Activated B cell treated with CpG ODN at 0.5 μM for 24 hours (primary cell): ENCODE measurements at regions not wholly inside any gene's neighbourhood (a gene's known extent, or its start where the extent isn't known, plus 50 kb on each side); places are given as distances from the start of the nearest gene placed in this dataset.

Source experiments
- ATAC-seq: fragments of 200-7000 bp; cut with Tn5 transposase; one replicate; pipeline ENCODE4 v1.10.0; 2021; ENCODE audit warnings: low read depth, mild to moderate bottlenecking, moderate library complexity
- CTCF ChIA-PET: fragments of 350-600 bp; sonication (Branson Sonifier 250); formaldehyde crosslinking; loops from one replicate; lab custom pipeline; 2021; ENCODE audit warnings: antibody characterized with exemption; lab: Charles Lee
- POLR2A ChIA-PET: fragments of 350-600 bp; sonication (Branson Sonifier 250); formaldehyde crosslinking; loops from one replicate; lab custom pipeline; 2021; ENCODE audit warnings: antibody characterized with exemption; lab: Charles Lee
- DNase-seq: peaks from one replicate; pipeline ENCODE4 v3.0.0; 2022
- H3K27ac Mint-ChIP-seq: one replicate; pipeline ENCODE4 v1.8.0; 2020; ENCODE audit warnings: mixed read lengths
- H3K27me3 Mint-ChIP-seq: one replicate; pipeline ENCODE4 v1.8.0; 2021; ENCODE audit warnings: mixed read lengths
- H3K36me3 Mint-ChIP-seq: one replicate; pipeline ENCODE4 v1.8.0; 2021; ENCODE audit warnings: low read depth, mixed read lengths
- H3K4me1 Mint-ChIP-seq: one replicate; pipeline ENCODE4 v1.8.0; 2021; ENCODE audit warnings: mixed read lengths
- H3K4me3 Mint-ChIP-seq: one replicate; pipeline ENCODE4 v1.8.0; 2020; ENCODE audit warnings: mild to moderate bottlenecking, mixed read lengths
- H3K9me3 Mint-ChIP-seq: one replicate; pipeline ENCODE4 v1.8.0; 2020; ENCODE audit warnings: mixed read lengths
- intact Hi-C: fragments of 100-400 bp; cut with micrococcal nuclease; formaldehyde crosslinking; loops from one replicate; pipeline ENCODE4 v1.15.1; 2024
- TF ChIP-seq, protein P1 (sequence below): fragments of 200-600 bp; IDR thresholded peaks from one replicate; pipeline ENCODE4 v1.8.0; 2022; ENCODE audit warnings: antibody characterized with exemption, mild to moderate bottlenecking

DNA sequence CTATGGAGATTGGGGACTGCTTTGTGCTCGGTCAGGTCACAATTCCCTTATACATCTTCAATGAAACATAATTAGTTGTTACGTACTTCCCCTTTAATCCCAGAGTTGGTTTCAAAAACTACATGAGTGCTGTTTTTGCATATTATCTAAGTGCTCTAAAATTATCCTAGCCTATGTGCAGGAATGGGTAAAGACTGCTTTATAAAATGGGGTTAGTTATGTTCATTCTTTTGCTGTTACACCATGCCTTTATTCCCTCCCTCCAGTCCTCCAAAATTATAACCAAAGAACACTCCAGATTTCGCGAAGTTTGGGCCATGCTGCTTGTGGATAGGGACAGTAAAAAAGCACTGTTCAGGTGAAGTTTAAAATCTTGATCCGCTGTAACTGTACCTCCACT, 173.9 kb upstream of the SNX7 start:
- intact Hi-C loops, result no loop called here
- POLR2A ChIA-PET, result no interaction called here
- no peaks in the 10 kb centered on the region for H3K36me3 Mint-ChIP-seq
- no peaks in the 10 kb centered on the region for H3K9me3 Mint-ChIP-seq
- DNase-seq (no peak), ATAC-seq (no peak)
- CTCF ChIA-PET, result no interaction called here
- no peaks in the 10 kb centered on the region for H3K4me1 Mint-ChIP-seq
- H3K27ac Mint-ChIP-seq, result no peak overlapping the region
- no peaks in the 10 kb centered on the region for H3K27me3 Mint-ChIP-seq
- no peak overlapping the region for H3K4me3 Mint-ChIP-seq
- TF ChIP-seq, protein P1, sequence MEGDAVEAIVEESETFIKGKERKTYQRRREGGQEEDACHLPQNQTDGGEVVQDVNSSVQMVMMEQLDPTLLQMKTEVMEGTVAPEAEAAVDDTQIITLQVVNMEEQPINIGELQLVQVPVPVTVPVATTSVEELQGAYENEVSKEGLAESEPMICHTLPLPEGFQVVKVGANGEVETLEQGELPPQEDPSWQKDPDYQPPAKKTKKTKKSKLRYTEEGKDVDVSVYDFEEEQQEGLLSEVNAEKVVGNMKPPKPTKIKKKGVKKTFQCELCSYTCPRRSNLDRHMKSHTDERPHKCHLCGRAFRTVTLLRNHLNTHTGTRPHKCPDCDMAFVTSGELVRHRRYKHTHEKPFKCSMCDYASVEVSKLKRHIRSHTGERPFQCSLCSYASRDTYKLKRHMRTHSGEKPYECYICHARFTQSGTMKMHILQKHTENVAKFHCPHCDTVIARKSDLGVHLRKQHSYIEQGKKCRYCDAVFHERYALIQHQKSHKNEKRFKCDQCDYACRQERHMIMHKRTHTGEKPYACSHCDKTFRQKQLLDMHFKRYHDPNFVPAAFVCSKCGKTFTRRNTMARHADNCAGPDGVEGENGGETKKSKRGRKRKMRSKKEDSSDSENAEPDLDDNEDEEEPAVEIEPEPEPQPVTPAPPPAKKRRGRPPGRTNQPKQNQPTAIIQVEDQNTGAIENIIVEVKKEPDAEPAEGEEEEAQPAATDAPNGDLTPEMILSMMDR, result no peak

DNA sequence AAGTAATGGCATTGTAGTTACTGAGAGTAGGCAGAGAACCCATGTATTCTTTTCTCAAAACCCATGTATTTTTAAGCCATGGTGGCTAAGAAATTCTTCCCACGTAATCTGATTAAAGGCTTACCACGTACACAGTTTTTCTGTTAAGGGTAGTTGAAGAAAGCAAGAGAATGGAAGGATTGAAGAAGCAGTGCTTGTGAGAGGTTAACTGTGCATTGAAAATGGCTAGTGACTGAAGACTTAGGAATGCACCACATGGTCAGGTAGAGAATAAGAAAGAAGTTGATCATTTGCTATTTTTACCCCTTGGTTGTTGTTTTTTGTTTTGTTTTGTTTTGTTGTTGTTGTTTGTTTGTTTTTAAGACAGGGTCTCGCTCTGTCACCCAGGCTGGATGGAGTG, 178.9 kb upstream of the SNX7 start:
- Mint-ChIP-seq H3K27ac (no peak overlapping the region), H3K9me3 (no peaks in the 10 kb centered on the region), H3K36me3 (no peaks in the 10 kb centered on the region), H3K4me3 (no peak overlapping the region), H3K27me3 (no peaks in the 10 kb centered on the region), H3K4me1 (no peaks in the 10 kb centered on the region)
- ATAC-seq (no peak), DNase-seq (no peak)
- intact Hi-C loops, result no loop called here
- TF ChIP-seq, protein P1, result no peak
- CTCF ChIA-PET, result no interaction called here
- POLR2A ChIA-PET, result no interaction called here

DNA sequence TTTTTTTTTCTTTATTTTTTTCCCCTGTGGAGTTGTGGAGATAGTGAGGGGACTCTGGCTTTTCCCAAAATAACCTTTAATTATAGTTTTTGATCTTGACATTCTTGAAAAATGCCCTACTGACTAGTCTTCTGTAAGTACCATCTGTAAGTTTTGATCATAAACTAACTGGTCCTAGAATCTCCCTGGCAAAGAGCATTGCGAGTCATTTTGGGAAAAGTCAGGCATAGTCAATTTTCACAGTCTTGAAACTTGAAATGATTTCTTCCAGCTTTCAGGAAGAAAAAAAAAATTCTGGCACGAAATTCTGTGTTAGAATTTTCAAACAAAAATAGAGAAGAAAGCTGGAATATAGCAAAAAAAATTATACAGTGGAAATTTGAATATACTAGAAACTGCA, 181.2 kb upstream of the SNX7 start:
- Mint-ChIP-seq H3K27me3 (no peaks in the 10 kb centered on the region), H3K4me3 (no peak overlapping the region), H3K4me1 (no peaks in the 10 kb centered on the region), H3K9me3 (no peaks in the 10 kb centered on the region), H3K27ac (no peak overlapping the region), H3K36me3 (no peaks in the 10 kb centered on the region)
- intact Hi-C loops, result no loop called here
- POLR2A ChIA-PET, result no interaction called here
- CTCF ChIA-PET, result no interaction called here
- DNase-seq (no peak), ATAC-seq (no peak)
- TF ChIP-seq, protein P1, result no peak

DNA sequence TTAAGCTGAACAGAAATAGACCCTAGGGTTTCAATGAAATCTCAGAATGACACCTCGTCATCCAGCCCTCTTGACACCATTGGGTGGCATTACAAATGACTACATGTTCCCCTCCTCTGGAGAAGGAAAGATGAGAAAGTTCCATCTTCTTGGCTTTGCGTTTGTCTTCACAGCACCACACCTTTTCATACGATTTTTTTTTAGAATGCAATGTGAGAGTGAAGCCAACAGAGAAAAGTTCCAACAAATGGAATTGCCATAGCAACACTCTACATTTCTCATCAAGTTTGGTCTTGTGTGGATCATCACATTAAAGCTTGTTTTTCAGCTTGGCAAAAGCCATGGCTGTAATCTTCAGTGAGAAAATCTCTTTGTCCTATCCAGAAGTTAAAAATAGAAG, 183.4 kb upstream of the SNX7 start:
- POLR2A ChIA-PET, result no interaction called here
- CTCF ChIA-PET, result no interaction called here
- no peak overlapping the region for H3K27ac Mint-ChIP-seq
- H3K9me3 Mint-ChIP-seq, result no peaks in the 10 kb centered on the region
- TF ChIP-seq, protein P1, result no peak
- H3K27me3 Mint-ChIP-seq, result no peaks in the 10 kb centered on the region
- ATAC-seq (no peak), DNase-seq (no peak)
- intact Hi-C loops, result no loop called here
- no peaks in the 10 kb centered on the region for H3K36me3 Mint-ChIP-seq
- H3K4me3 Mint-ChIP-seq, result no peak overlapping the region
- H3K4me1 Mint-ChIP-seq, result no peaks in the 10 kb centered on the region

DNA sequence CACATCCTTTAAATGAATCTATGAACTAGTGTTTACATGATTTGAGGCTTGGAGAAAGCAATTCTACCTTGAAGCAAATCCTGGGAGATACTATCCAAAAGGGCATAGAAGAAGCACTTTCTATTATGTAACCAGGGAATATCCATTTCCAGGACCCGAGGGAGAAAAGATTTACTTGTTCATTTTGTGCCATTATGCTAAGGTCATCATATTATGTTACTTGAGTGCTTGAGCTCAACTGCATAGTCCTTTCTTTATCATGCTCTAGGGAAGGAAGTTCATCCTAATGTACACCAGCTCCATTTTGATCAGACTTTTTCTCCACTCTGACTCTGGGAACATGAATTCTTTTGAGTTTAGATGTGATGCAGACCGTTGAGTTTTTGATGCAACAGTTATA, 188.6 kb upstream of the SNX7 start:
- Mint-ChIP-seq H3K36me3 (no peaks in the 10 kb centered on the region), H3K27ac (no peak overlapping the region), H3K9me3 (no peaks in the 10 kb centered on the region), H3K4me1 (no peaks in the 10 kb centered on the region), H3K4me3 (no peak overlapping the region), H3K27me3 (no peaks in the 10 kb centered on the region)
- ChIA-PET CTCF (no interaction called here), POLR2A (no interaction called here)
- ATAC-seq, result no peak
- intact Hi-C loops, result no loop called here
- TF ChIP-seq, protein P1, result no peak
- no peak for DNase-seq
